Liver (tissue), 8 donors: ENCODE measurements at regions not wholly inside any gene's neighbourhood (a gene's known extent, or its start where the extent isn't known, plus 50 kb on each side); places are given as distances from the start of the nearest gene placed in this dataset.

Experiments used
- DNase-seq: peaks from one replicate; pipeline ENCODE4 v3.0.0-alpha.2; 2017; ENCODE audit warnings: low spot score
- H3K27ac ChIP-seq, 2 donors: one replicate each; pipeline ENCODE4 v1.7.0; 2013; ENCODE audit warnings: inconsistent platforms in 2 of 2, low read length in 2 of 2, control low read depth in 1 of 2, low read depth in 1 of 2, mild to moderate bottlenecking in 1 of 2
- H3K27me3 ChIP-seq, 4 donors: one replicate each; pipeline versions ENCODE4 v1.6.1 to v1.7.0; 2013; ENCODE audit warnings: low read length in 3 of 4, inconsistent platforms in 1 of 4, mild to moderate bottlenecking in 1 of 4, moderate library complexity in 1 of 4; ENCODE audit not compliant: control insufficient read depth in 4 of 4, insufficient read depth in 4 of 4
- H3K36me3 ChIP-seq, 4 donors: one replicate each; pipeline versions ENCODE4 v1.6.1 to v1.7.0; 2013; ENCODE audit warnings: low read length in 3 of 4, mild to moderate bottlenecking in 3 of 4, low read depth in 1 of 4, moderate library complexity in 1 of 4; ENCODE audit not compliant: control insufficient read depth in 4 of 4, insufficient read depth in 3 of 4
- H3K4me1 ChIP-seq, 4 donors: one replicate each; pipeline versions ENCODE4 v1.6.1 to v1.7.0; 2013; ENCODE audit warnings: low read length in 3 of 4, mild to moderate bottlenecking in 3 of 4, moderate library complexity in 1 of 4; ENCODE audit not compliant: control insufficient read depth in 4 of 4, insufficient read depth in 4 of 4
- H3K4me3 ChIP-seq, 3 donors: one replicate each; pipeline versions ENCODE4 v1.6.1 to v1.7.0; 2013; ENCODE audit warnings: low read length in 3 of 3, control low read depth in 1 of 3, low read depth in 1 of 3, mild to moderate bottlenecking in 1 of 3
- H3K9ac ChIP-seq, 2 donors: one replicate each; pipeline ENCODE4 v1.7.0; 2013; ENCODE audit warnings: low read length in 2 of 2, mild to moderate bottlenecking in 2 of 2, moderate library complexity in 2 of 2, control low read depth in 1 of 2, low read depth in 1 of 2
- H3K9me3 ChIP-seq, 4 donors: one replicate each; pipeline versions ENCODE4 v1.6.1 to v1.7.0; 2013; ENCODE audit warnings: low read length in 3 of 4; ENCODE audit not compliant: control insufficient read depth in 4 of 4
- ATF3 ChIP-seq: IDR thresholded peaks from 2 replicates; pipeline ENCODE4 v1.6.1; 2016; ENCODE audit warnings: antibody characterized with exemption
- CTCF ChIP-seq: fragments of 150-350 bp; IDR thresholded peaks from 2 replicates; pipeline ENCODE4 v1.5.1; 2017; ENCODE audit warnings: improper control_type of control experiment, low read depth, low read length; ENCODE audit not compliant: missing input control
- EGR1 ChIP-seq, 2 donors: IDR thresholded peaks; 2 replicates each; pipeline ENCODE4 v1.6.1; 2016 to 2018; ENCODE audit warnings: antibody characterized with exemption in 2 of 2, low read depth in 2 of 2
- FOXA1 ChIP-seq: IDR thresholded peaks from 2 replicates; pipeline ENCODE4 v1.6.1; 2016; ENCODE audit warnings: antibody characterized with exemption
- FOXA2 ChIP-seq: IDR thresholded peaks from 2 replicates; pipeline ENCODE4 v1.6.1; 2016; ENCODE audit warnings: antibody characterized with exemption
- GABPA ChIP-seq, 2 donors: IDR thresholded peaks in 1 of 2; conservative IDR thresholded peaks in 1 of 2; 2 replicates each; pipeline ENCODE4 v1.6.1; 2016; ENCODE audit warnings: antibody characterized with exemption in 2 of 2, mild to moderate bottlenecking in 1 of 2, moderate library complexity in 1 of 2
- HNF4A ChIP-seq, 2 donors: conservative IDR thresholded peaks; 2 replicates each; pipeline ENCODE4 v1.6.1; 2016; ENCODE audit warnings: antibody characterized with exemption in 2 of 2, mild to moderate bottlenecking in 2 of 2
- HNF4G ChIP-seq: IDR thresholded peaks from 2 replicates; pipeline ENCODE4 v1.6.1; 2016; ENCODE audit warnings: antibody characterized with exemption
- JUND ChIP-seq, 2 donors: IDR thresholded peaks; 2 replicates each; pipeline ENCODE4 v1.6.1; 2016; ENCODE audit warnings: antibody characterized with exemption in 2 of 2
- MAX ChIP-seq: IDR thresholded peaks from 2 replicates; pipeline ENCODE4 v1.6.1; 2016; ENCODE audit warnings: antibody characterized with exemption
- NR2F2 ChIP-seq: IDR thresholded peaks from 2 replicates; pipeline ENCODE4 v1.6.1; 2016; ENCODE audit warnings: antibody characterized with exemption
- RAD21 ChIP-seq, 2 donors: IDR thresholded peaks; 2 replicates each; pipeline ENCODE4 v1.6.1; 2016; ENCODE audit warnings: antibody characterized with exemption in 2 of 2, mild to moderate bottlenecking in 2 of 2
- REST ChIP-seq: IDR thresholded peaks from 2 replicates; pipeline ENCODE4 v1.6.1; 2016; ENCODE audit warnings: antibody characterized with exemption, mild to moderate bottlenecking
- RXRA ChIP-seq, 2 donors: IDR thresholded peaks; 2 replicates each; pipeline ENCODE4 v1.6.1; 2017 to 2018; ENCODE audit warnings: antibody characterized with exemption in 2 of 2, mild to moderate bottlenecking in 1 of 2
- SP1 ChIP-seq: IDR thresholded peaks from 2 replicates; pipeline ENCODE4 v1.6.1; 2018; ENCODE audit warnings: antibody characterized with exemption, mild to moderate bottlenecking
- TAF1 ChIP-seq: conservative IDR thresholded peaks from 2 replicates; pipeline ENCODE4 v1.6.1; 2016; ENCODE audit warnings: antibody characterized with exemption, mild to moderate bottlenecking
- YY1 ChIP-seq: IDR thresholded peaks from 2 replicates; pipeline ENCODE4 v1.6.1; 2016; ENCODE audit warnings: antibody characterized with exemption, mild to moderate bottlenecking
- ZBTB33 ChIP-seq: IDR thresholded peaks from 2 replicates; pipeline ENCODE4 v1.6.1; 2016; ENCODE audit warnings: antibody characterized with exemption
- WGBS: extraction: QIAGEN DNeasy Blood & Tissue Kit; methylation state at CpG from one replicate; pipeline ENCODE4 v1.1.7; 2013; 5-methylcytosine and 5-hydroxymethylcytosine counted together
- donor health status: healthy.
- donor health status: healthy.
- donor health status: healthy.
- donor health status: healthy.
- donor health status: healthy.

GRCh38 chr5:26518065-26518464 lies 520.3 kb downstream of the CDH9 start (continued):
- TF ChIP-seq MAX, result no peak

- Histone ChIP-seq H3K4me1 (no peaks in the 10 kb centered on the region), H3K36me3 (no peaks in the 10 kb centered on the region), H3K9ac (no peak overlapping the region), H3K27me3 (no peaks in the 10 kb centered on the region), H3K4me3 (no peak overlapping the region), H3K9me3 (no peaks in the 10 kb centered on the region), H3K27ac (no peak overlapping the region)
- WGBS, result 68% methylated on average over 5 of the region's 5 CpGs
- DNase-seq, result no peak
- TF ChIP-seq FOXA1 (no peak), GABPA (IDR thresholded peaks at IDR 0.05 in 1 of 2, conservative IDR thresholded peaks at IDR 0.05 in 1 of 2) (no peak), MAX (no peak), JUND (IDR thresholded peaks at IDR 0.05) (no peak), SP1 (no peak), RAD21 (IDR thresholded peaks at IDR 0.05) (no peak), TAF1 (no peak), ZBTB33 (no peak), RXRA (IDR thresholded peaks at IDR 0.05) (no peak), HNF4A (conservative IDR thresholded peaks at IDR 0.05) (no peak), REST (no peak), ATF3 (no peak), EGR1 (IDR thresholded peaks at IDR 0.05; ENCODE audit: low read depth in 2 of 2) (no peak), YY1 (no peak), HNF4G (no peak), CTCF (no peak), FOXA2 (no peak), NR2F2 (no peak)
Measured at GRCh38 chr5:26498972-26499371, 539.4 kb downstream of the CDH9 start.
